NCI-H1092 treated with DMSO at 0.1 percent for 48 hours (cell line): ENCODE measurements at regions not wholly inside any gene's neighbourhood (a gene's known extent, or its start where the extent isn't known, plus 50 kb on each side); places are given as distances from the start of the nearest gene placed in this dataset.
A peak's percentile ranks its signal among the peaks of the same experiment; 100 is the strongest.

Source experiments
- DNase-seq: peaks from one replicate; lab custom pipeline; 2025; lab: John Stamatoyannopoulos, UW

- DNase-seq = no peak
Measured at GRCh38 chr16:87229230-87230188, 87.7 kb downstream of the C16orf95 start.

GRCh38 chr16:87230571-87230970 is 86.6 kb downstream of the C16orf95 start:
- DNase-seq = no peak

DNA sequence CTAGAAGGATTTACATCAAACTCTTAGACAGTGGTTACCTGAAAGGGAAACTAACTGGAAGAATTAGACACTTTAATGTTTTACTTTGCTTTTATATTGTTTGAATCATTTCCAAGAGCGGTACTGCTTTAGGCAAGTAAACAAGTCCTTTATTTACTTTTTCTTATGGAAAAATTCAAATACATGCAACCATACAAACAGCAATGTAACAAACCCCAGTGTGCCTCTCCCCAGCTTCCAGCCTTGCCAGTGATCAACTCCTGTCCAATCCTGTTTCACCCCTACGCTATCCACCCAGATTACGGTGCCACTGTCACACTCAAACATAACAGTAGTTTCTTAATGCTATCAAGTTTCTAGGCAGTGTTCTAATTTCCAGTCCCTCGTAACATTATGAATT is 85.9 kb downstream of the C16orf95 start:
- no peak for DNase-seq

DNA sequence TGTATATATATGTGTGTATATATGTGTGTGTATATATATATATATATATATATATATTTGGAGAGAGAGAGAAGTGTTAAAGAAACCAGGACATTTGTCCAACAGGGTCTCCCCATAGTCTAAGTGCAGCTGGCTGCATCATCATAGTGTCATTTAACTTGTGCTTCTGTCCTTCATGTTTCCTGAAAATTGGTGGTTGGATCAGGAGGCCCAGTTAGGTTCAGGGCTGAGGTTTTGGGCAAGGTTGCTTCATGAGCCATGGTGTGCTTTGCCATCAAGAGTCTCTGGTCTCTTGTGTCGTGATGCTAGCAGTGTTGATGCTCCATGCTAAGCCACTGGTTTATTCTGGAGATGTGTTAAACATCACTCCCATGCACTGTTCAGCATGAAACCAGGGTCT is 85.3 kb downstream of the C16orf95 start:
- no peak for DNase-seq

- DNase-seq = no peak
Measured at GRCh38 chr16:87233928-87234327, 83.3 kb downstream of the C16orf95 start.

DNA sequence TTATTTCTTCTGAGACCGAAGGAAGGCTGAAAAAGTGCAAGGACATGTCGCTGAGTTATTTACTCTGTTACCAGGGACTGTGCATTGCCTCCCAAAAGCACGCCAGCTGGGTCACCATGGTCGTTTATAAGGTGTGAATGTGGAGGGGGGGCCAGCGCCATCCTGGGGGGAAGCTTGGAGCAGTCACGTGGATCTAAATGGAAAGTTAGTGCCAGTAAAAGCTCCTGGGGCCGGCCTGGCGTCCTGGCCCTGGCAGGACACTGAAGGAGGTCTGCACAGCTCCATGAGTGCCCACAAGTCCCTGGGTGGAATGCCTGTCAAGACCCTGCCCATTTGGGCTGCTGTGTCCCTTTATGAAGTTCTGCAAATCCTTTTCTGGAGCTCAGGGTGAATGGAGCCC is 82.6 kb downstream of the C16orf95 start:
- no peak for DNase-seq

DNA sequence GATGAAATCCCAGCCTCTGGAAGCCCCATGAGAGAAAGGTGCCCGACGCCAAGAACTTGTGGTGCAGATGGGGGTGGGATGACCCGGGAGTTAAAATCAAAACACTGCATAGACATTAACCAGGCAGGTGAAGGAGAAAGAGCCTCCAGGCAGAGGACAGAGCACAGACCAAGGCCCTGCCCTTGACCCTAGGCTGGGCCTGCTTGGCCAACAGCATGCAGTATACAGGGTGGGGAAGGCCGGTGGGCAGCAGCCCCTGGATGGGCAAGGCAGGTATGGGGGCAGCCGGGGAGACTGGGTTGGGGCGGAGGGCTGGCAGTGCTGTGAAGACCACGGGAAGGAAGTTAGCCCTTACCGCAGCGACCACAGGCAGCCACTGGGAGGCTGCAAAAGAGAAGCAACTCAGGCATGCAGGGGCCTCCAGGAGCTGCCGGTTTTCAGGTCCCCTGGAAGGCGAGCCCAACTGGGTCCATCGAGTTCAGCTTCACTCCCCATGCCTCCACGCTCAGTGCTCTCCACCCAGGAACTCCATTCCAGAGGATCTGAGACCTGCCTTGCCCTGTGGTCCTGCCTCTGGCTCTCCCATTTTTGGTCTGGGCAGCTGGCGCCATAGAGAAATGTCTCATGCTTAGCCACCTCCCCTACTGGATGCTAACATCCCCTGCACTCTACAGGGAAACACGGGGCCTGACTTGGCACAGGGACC is 81.2 kb downstream of the C16orf95 start:
- DNase-seq = no peak

DNA sequence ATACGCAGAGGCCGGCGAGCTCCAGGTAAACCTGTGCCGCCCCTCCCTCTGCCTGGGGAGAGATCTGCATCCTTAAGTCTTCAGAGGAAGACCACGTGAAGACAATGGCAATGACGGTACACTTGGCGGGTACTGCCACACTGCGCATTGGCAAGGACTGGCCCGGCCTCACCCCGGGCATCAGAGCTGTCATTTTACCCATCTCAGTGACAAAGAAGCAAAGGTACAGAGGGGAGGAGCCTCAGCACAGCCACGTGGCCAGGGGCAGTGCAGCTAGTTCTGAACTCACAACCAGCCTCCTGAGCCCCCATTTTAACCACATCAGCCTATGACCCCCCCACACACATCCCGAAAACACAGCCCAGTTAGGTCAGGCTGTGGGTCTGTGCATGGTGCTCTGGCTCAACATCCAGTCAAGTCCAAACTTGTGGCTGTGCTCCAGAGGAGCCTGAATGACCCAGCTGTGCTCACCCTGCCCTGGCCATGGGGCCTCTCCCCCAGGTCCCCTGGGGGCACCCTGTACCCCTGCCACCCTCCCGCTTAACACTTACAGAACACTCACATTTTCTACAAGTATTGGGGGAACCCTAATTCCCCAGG is 80.6 kb downstream of the C16orf95 start:
- DNase-seq = no peak

DNA sequence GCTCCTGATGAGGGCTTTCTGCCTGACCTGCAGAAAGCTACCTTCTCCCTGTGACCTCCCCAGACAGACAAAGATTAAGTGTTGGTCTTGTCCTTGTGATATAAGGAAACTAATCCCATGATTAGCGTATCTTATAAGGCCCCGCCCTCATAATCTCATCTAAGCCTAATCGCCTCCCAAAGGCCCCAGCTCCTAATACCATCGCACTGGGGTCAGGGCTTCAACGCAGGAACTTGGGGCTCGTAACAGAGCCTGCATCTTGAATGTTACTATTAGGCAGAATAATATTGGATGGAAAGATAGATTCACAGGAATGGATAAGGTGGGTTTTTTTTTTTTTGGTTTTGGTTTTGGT is 78.9 kb downstream of the C16orf95 start:
- no peak for DNase-seq

GRCh38 chr16:87239545-87239944 is 77.6 kb downstream of the C16orf95 start:
- DNase-seq = no peak

GRCh38 chr16:87240211-87241136 is 76.7 kb downstream of the C16orf95 start:
- DNase-seq = no peak

DNA sequence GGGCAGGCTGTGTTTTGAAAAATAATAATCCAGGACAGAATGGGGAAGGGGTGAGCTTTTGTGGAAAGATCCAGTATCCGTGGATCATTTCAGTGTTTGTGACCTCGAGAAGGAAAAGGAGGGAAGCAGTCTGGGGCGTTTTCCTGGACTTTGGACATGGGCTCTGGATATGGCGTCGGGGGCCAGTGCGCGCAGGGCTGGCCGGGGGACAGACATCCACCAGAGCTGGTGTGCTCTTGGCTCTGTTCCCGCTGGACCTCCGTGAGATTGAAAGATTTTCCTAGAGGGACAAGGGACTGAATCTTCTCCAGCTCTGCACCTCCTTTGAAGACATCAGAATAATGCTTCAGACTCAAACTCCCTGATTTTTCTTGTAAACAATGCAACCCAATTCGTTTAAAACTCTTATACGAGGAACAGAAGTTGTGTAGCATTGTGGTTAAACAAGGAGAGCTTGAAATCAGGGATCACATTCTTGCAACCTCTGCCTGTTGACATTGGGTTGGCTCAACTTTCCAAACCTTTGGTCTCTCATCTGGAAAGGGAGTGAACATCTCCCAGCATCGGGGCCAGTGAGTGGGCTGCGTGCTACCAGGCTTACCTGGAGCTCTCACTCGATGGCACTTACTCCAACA is 75.9 kb downstream of the C16orf95 start:
- no peak for DNase-seq

DNA sequence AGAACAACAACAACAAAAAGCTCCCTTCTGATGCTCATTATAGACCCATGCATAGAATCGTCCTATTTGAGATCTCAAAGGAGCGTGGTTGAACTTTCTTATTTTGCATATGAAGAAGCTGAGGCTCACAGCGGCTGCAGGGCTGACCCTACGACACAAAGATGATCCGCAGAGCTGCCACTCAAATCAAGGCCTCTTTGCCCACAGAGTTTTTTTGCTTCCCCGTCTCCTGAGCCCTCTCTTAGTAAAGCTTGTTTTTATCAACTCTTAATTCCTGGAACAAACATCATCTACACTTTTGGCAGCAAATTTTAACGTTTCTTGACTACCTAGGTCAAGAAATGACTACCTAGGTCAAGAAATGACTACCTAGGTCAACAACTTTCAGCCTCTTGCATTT is 73.7 kb downstream of the C16orf95 start:
- DNase-seq = no peak

- no peak for DNase-seq
Measured at GRCh38 chr16:87244636-87245197, 72.5 kb downstream of the C16orf95 start.

GRCh38 chr16:87245511-87245910 is 71.7 kb downstream of the C16orf95 start:
- no peak for DNase-seq

DNA sequence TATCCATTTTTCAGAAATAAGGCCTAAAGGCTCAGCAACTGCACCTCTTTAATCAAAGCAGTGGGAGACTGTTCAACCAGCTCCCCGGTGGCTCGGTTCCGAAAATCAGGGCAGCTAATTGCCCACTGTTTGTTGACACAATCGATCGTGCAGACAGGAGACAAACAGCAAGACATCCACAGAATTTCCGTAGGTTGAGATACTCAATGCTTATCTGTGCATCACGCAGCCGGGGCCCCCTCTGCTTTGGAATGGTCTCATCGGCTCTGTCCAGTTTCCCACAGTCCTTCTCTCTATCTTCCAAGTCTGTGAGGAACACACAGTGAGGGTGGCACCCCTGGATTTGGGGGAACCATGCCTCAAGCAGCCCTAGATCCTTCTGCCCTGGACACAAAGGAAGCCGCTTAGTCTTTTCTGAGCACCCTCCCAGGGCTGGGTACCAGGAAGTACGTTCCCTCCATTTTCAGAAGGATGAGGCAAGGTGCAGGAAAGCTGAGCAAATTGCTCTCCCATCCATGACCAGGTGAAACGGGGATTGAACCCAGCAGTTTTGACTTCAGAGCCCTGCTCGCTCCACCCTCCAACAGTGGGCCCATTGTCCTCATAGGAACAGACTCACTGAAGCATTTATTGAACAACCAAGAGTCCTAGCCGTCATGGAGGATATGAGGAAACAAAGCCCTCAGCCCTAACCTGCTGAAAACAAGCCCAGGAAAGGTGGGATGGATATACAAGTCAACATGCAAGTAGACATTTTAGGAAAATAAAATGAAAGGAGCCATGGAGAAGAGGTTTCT is 70.7 kb downstream of the C16orf95 start:
- DNase-seq = peak; percentile 85

DNA sequence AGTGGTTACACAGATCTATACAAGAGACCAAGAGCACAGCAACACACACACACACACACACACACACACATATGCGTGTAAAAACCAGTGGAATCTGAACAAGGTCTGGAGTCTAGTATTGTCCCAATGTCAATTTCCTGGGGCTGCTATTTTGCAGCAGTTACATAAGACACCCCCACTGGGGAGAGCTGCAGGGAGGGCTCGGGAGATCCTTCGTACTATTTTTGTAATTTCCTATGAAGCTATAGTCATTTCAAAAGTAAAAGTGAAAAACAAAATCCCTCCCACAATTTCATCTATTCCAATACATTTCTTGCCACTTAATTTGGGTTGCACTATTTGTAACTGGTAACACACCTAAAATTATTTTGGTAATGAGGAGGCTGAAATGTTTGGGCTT is 68.5 kb downstream of the C16orf95 start:
- no peak for DNase-seq

GRCh38 chr16:87249425-87249824 is 67.8 kb downstream of the C16orf95 start:
- no peak for DNase-seq

DNA sequence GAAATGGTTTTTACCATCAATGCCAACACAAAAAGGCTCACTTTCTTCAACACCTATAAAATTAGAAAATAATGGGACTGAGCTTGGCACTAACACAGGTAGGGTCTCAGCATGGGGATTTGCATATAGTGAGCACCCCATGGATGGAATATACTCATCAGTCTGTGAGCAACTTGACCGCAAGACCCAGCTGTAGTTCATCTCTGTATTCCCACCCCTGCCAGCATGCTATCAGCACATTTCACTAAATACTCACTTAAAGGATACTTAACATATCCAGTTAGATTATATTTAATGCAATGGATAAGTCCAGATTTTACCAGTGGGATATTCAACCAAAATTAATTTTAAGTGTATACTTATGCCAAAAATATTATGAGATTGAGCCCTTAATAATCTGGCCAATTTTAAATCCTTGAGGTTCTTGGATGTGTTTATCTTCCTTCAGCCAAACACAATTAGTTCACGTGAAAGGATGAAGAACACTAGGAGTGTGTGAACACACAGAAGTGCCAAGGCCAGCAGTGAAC is 66.7 kb downstream of the C16orf95 start:
- no peak for DNase-seq
